Fibroblast of skin of left biceps (primary cell): ENCODE measurements at regions not wholly inside any gene's neighbourhood (a gene's known extent, or its start where the extent isn't known, plus 50 kb on each side); places are given as distances from the start of the nearest gene placed in this dataset.
"Not testable (repeated sequence)": the region's sequence is repeated elsewhere in the genome, so short reads cannot be mapped to it uniquely, and the experiment has no call there.

Source experiments
- DNase-seq, 2 experiments: peaks; one replicate each; pipeline ENCODE4 v3.0.0-alpha.2; 2013; ENCODE audit warnings: low read depth in 2 of 2

DNA sequence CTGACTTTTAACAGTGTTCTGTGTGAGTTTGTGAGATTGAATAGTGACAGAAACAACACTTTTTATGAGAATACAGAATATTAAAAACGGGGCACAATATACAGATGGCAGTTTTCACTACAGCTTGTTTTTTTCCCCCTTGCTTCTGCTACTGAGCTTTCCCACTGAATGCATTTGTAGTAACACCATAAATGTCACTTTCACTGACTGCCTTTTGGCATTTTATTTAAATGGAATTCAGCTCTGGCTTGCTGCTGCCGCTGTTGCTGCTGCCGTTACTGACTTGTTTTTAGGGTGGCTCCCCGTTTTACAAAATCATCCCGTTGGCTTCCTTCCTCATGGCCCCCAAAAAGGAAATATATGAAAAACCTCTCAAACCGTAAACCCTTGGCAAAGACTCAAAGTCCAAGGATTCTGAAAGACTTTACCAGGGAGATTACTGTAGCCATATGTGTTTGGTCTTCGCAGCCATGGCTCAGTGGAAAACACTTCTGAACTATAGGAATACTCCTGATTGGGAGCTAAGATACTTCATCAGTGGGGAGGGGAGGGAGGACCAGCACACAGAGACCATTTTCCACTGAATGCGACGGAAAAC is 151.0 kb downstream of the NUF2 start:
- no peak for DNase-seq

DNA sequence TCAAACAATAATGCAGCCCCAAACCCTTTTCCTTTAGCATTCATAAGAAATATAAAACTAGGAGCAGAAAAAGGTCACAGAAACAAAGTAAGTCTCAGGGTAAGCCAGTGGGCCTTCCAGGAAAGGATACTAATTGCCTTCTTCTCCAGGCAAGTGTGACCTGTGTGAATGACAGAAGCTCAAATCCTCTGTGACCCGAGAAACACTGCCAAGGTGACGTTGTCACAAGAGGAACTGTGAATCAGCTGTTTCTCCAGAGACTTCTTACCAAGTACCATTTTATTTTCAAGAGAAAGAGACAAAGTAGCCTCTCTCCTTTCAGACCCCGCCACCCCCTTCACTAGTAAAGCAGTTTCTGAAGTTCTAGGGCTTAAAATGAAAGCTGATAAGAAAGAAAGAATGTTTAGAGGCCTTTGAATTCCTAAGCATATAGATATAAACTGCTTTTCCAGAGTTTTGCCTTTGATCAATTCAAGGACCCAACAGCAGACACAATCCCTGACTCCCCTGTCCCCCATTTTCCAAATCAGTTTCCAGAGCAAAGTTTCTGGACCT is 155.6 kb downstream of the NUF2 start:
- no peak for DNase-seq

DNA sequence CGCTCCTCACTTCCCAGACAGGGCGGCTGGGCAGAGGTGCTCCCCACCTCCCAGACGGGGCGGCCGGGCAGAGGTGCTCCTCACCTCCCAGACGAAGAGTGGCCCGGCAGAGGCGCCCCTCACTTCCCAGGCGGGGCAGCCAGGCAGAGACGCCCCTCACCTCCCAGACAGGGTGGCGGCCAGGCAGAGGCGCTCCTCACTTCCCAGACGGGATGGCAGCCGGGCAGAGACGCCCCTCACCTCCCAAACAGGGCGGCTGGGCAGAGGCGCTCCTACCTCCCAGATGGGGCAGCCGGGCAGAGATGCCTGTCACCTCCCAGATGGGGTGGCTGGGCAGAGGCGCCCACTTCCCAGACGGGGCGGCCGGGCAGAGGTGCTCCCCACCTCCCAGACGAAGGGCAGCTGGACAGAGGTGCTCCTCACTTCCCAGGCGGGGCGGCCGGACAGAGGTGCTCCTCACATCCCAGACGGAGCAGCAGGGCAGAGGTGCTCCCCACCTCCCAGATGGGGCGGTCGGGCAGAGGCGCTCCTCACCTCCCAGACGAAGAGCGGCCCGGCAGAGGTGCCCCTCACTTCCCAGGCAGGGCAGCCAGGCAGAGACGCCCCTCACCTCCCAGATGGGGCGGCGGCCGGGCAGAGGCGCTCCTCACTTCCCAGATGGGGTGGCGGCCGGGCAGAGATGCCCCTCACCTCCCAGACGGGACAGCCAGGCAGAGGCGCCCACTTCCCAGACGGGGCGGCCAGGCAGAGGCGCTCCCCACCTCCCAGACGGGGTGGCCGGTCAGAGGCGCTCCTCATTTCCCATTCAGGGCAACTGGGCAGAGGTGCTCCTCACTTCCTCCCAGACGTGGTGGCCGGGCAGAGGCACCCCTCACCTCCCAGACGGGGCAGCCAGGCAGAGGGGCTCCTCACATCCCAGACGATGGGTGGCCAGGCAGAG is 176.9 kb downstream of the NUF2 start:
- DNase-seq: not testable (repeated sequence)

DNA sequence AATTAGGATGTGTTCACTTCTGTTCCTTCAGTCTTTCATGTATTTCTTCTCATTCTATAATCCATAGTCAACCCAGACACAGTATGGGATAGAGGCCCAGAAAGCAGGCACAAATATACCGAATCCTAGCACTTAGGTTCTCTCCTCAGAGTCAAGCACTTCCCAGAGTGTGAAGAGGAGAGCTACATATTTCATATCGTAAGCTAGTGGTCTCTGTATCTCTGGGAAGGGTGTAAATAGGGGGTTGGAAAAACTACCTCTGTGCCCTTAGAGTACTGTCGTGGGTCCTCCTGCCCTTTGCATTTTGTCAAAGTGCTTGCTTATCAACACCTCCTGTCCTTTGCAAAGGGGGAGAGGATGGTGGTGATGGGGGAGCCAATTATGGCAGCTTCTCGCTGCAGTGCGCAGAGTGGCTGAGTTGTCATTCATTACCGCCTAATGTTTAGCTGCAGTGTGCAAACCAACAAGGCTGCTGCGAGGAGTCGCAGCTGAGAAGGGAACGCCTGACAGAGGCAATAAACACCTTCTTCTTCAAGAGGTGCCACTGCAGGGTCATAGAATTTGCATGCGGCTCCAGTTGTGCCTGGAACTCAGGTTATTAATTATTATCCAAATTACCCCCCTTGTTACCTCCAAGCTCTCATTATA is 182.7 kb downstream of the NUF2 start:
- no peak for DNase-seq

- DNase-seq: no peak
These were observed 187.4 kb downstream of the NUF2 start for GRCh38 chr1:163509114-163509513.

DNA sequence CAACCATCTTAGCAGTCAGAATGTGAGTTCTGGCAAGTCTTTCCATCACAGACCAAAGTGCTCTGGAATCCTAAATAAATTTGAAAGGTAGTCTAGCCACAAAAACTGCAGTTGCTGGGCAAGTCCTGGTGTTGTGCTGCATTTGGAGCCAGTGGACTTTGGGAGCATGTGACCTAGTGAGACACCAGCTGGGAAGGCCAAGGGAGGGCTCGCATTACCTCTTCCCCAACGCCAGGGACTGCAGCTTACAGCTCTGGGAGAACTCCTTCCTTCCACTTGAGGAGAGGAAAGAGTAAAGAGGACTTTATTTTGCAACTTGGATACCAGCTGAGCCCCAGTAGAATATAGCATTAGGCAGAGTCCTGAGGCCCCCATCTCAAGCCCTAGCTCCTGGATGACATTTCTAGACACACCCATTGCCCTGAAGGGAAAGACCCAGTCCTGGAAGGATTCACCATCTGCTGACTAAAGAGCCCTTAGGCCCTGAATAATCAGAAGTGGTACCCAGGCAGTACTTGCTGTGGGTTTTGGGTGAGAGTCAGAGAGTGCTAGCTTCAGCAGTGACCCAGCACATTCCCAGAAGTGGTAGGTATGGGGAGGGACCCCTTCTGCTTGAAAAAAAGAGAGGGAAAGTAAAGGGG is 190.7 kb downstream of the NUF2 start:
- no peak for DNase-seq

DNA sequence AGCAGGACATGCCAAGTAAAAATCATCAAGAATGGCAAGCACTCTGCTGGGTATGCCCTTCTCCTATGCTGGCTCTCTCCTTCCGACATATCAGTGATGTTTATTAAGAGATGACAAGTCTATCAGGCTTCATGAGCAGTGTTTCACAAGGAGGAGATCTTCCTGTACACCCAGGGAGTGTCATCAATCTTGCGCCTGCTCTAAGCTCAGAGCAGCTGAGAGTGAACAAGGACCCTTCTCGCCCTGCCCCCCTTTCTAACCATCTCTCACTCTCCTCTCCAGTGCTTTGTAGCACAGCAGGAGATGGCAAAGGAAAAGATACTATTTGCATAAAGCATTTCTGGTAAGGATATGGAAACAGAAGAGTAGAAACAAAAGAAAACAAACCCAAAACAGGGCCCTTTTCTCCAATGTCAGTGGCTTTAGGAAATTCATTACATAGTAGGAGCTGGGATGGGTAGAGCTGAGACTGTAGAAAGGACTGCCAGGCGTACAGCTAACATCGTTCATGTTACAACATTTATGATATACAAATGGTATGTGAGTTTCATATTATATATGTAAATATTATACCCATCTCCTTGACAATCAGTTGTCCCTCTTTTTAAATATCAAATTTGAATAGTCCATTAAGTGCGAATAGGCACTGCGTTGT is 201.7 kb downstream of the NUF2 start:
- DNase-seq: no peak

DNA sequence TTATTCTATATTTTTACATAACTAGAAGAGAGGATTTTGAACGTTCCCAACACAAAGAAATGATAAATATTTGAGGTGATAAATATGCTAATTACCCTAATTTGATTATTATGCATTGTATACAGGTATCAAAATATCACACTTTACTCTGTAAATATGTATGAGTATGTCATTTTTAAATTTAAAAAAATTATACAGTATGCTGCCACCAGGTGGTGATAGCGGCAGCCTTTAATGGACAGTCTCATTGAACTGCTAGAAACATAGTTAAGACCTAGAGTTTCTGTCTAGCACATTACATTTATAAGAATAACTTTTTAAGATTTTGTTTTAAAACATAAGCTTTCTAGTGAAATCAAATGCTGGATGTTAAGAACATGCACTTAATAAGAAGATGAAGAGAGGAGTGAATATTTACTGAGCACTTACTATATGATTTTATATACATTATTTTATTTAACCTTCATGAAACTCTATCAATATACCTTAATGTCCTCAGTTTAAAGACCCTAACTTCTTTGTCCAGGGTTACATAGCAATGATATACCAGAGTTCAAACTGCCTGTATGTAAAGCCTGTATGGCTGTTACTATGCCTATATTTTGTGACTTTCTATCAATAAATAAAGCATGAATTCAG is 207.1 kb downstream of the NUF2 start:
- DNase-seq: no peak

GRCh38 chr1:163531345-163531744 is 209.6 kb downstream of the NUF2 start:
- DNase-seq: no peak

DNA sequence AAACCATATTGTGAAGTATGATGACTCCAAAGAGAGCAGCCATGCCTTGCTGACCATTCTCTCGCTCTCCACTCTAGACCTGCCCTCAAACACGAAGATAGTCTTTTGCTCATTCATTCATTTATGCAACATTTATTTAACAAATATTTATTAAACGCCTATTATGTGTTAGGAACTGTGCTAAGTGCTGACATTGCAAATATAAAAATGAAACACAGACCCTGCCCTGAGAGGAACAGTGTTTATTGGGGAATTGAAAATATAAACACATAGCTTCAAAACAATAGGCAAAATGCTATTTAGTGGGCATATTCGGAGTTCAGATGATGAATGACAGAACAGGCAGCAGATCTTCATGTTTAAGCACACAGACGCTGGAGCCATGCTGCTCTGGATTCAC is 213.6 kb downstream of the NUF2 start:
- no peak for DNase-seq

DNA sequence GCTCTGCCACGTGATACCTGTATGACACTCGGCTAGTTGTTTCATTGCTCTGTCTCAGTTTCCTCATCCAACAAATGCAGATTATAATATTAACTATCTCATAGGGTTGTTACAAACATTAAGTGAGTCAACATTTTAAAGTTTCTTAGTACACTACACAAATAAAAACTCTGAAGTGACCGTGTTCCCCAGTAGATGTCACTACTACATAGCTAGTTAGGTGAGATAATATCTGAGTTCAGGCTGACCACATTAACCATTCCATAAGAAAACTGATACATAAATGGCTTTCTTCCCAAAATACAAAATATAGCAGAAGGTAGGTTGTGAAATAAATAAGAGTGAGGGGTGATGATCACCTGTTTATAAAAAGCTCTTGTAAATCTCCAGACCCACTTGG is 214.1 kb downstream of the NUF2 start:
- DNase-seq: peak in 1 of 2 experiments; percentile 13

- no peak for DNase-seq
These were observed 216.1 kb downstream of the NUF2 start for GRCh38 chr1:163537809-163538208.

- no peak for DNase-seq
These were observed 216.9 kb downstream of the NUF2 start for GRCh38 chr1:163538667-163539066.

DNA sequence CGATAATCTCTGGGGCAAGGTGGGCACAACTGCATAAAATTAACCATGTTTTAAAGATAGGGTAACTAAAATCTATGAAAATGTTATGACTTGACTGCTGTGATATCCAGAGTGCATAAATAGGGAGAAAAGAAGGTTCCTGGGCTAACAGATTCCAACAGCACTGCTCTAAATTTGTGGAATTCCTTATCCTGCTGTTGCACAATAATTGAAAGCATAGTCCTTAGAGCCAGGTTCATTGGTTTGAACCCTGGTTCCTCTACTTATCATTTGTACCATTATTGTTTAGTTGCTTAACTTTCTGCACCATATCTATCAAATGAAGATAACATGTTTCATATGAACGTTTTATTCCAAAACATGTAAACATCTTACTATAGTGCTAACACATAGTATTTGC is 219.0 kb downstream of the NUF2 start:
- DNase-seq: no peak

GRCh38 chr1:163544441-163544840 is 222.7 kb downstream of the NUF2 start:
- no peak for DNase-seq

DNA sequence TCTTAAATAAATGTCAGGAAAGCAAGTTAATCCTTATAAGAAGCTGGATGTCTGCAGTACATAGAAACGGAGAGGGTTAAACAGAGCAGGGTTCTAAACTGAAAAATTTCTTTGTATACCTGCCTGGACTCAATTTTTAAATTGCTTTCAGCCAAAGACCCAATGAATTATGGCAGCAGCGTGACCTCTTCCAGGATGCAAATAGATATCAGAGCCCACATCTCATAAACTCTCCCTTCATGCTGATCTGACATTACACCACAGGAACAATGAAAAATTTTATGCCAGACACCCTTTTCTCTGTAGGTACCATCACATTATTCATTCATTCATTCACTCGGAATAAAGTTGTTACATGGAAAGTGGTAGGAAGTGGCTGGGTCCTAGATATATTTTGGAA is 236.4 kb downstream of the NUF2 start:
- no peak for DNase-seq

- DNase-seq: no peak
These were observed 240.0 kb downstream of the NUF2 start for GRCh38 chr1:163561580-163562295.

DNA sequence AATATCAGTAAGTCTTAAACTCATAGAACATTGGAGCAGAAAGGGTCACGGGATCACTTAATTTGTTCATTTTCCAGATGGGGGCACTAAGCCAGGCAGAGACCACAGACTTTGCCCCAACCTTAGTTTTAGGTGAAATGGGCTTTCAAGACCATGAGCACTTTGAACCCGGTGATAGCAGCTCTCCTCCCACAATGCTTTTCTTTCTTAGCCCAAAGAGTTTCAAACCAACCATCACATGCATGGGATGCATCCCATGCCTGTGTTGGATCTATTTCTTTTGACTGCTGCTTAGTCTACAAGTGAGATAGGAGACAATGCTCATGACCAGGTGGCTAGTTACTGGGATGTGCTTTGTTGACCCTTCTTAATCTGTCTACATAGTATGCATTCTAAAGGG is 240.6 kb downstream of the NUF2 start:
- DNase-seq: no peak

GRCh38 chr1:163565166-163565565 is 243.4 kb downstream of the NUF2 start:
- DNase-seq: no peak

DNA sequence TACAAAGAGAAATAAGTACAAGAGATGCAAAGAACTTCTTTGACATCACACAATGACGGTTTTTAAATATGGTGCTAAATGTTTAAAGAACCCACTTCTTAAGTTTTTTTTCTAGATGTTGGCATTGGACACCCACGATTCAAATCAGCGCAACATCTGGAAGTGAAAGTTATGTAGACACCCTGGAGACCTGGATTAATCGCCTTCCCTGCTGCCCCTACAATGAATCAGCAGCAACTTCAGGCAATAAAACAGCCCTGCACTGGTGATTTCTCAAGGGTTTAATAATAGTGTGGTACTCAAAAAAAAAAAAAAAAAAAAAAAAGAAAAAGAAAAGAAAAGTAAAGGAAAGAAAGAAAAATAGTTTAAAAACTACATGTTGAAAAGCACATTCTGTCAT is 248.3 kb downstream of the NUF2 start:
- DNase-seq: no peak
